IMR-90 (cell line): ENCODE measurements at regions not wholly inside any gene's neighbourhood (a gene's known extent, or its start where the extent isn't known, plus 50 kb on each side); places are given as distances from the start of the nearest gene placed in this dataset.

Experiments used
- ATAC-seq: fragments of 200-7000 bp; cut with Tn5 transposase; 2 replicates; pipeline ENCODE4 v1.9.1; 2020; ENCODE audit warnings: low read depth, mild to moderate bottlenecking, moderate library complexity
- BruUV-seq: library from RNA; stranded (reverse); fragments of 400-500 nt; replicated peaks from 2 replicates; lab custom pipeline; 2021; lab: Mats Ljungman, UMichigan
- CTCF ChIA-PET: fragments of 300-600 bp; formaldehyde crosslinking; extraction: SDS; loops from one replicate; lab custom pipeline; 2021; ENCODE audit warnings: antibody characterized with exemption; lab: Yijun Ruan, JAX
- POLR2A ChIA-PET: fragments of 300-600 bp; sonication (Branson Sonifier 250); formaldehyde crosslinking; loops from one replicate; lab custom pipeline; 2022; ENCODE audit warnings: antibody characterized with exemption; ENCODE audit not compliant: unreplicated experiment; lab: Charles Lee
- DNase-seq: peaks from one replicate; pipeline ENCODE4 v3.0.0; 2013
- H2AFZ ChIP-seq: replicated peaks from 2 replicates; pipeline ENCODE3; 2013; ENCODE audit warnings: low read length, mild to moderate bottlenecking; ENCODE audit not compliant: poor library complexity
- H2AK5ac ChIP-seq: 2 replicates; pipeline ENCODE4 v1.6.1; 2013; ENCODE audit warnings: low read depth, low read length, inconsistent platforms
- H2AK9ac ChIP-seq: replicated peaks from 2 replicates; pipeline ENCODE3; 2013; ENCODE audit warnings: mild to moderate bottlenecking, low read depth, low read length, moderate library complexity; ENCODE audit not compliant: poor library complexity
- H2BK120ac ChIP-seq: 2 replicates; pipeline ENCODE4 v1.6.1; 2013; ENCODE audit warnings: low read depth, low read length, inconsistent platforms
- H2BK15ac ChIP-seq: 3 replicates; pipeline ENCODE4 v1.6.1; 2013; ENCODE audit warnings: low read depth, low read length, inconsistent platforms
- H2BK20ac ChIP-seq: 2 replicates; pipeline ENCODE4 v1.6.1; 2013; ENCODE audit warnings: low read depth, mild to moderate bottlenecking, inconsistent platforms, low read length, moderate library complexity
- H2BK5ac ChIP-seq: 2 replicates; pipeline ENCODE4 v1.6.1; 2013; ENCODE audit warnings: mild to moderate bottlenecking, low read depth, low read length, inconsistent platforms; ENCODE audit not compliant: poor library complexity, severe bottlenecking
- H3K14ac ChIP-seq: replicated peaks from 2 replicates; pipeline ENCODE4 v1.6.1; 2013; ENCODE audit warnings: low read depth, low read length, inconsistent platforms
- H3K18ac ChIP-seq: 2 replicates; pipeline ENCODE4 v1.6.1; 2013; ENCODE audit warnings: low read depth, low read length, control low read depth
- H3K23ac ChIP-seq: 2 replicates; pipeline ENCODE4 v1.6.1; 2013; ENCODE audit warnings: low read depth, low read length, inconsistent platforms
- H3K27ac ChIP-seq: 2 replicates; pipeline ENCODE4 v1.5.1; 2013; ENCODE audit warnings: mild to moderate bottlenecking, control low read depth, low read length; ENCODE audit not compliant: insufficient read depth
- H3K27me3 ChIP-seq: 2 replicates; pipeline ENCODE4 v1.6.1; 2013; ENCODE audit warnings: low read length; ENCODE audit not compliant: control insufficient read depth, insufficient read depth
- H3K36me3 ChIP-seq: 2 replicates; pipeline ENCODE4 v1.6.1; 2013; ENCODE audit warnings: low read length, mixed read lengths; ENCODE audit not compliant: control insufficient read depth, insufficient read depth
- H3K4ac ChIP-seq: 2 replicates; pipeline ENCODE4 v1.6.1; 2013; ENCODE audit warnings: low read depth, low read length, inconsistent platforms
- H3K4me1 ChIP-seq: 2 replicates; pipeline ENCODE4 v1.6.1; 2013; ENCODE audit warnings: low read length, mixed read lengths; ENCODE audit not compliant: control insufficient read depth, insufficient read depth
- H3K4me2 ChIP-seq: 2 replicates; pipeline ENCODE4 v1.6.1; 2013; ENCODE audit warnings: low read depth, mild to moderate bottlenecking, control low read depth, low read length, moderate library complexity
- H3K4me3 ChIP-seq: 2 replicates; pipeline ENCODE4 v1.5.1; 2013; ENCODE audit warnings: low read depth, mild to moderate bottlenecking, control low read depth, low read length, moderate library complexity; ENCODE audit not compliant: insufficient read depth
- H3K56ac ChIP-seq: 2 replicates; pipeline ENCODE4 v1.6.1; 2013; ENCODE audit warnings: low read length, inconsistent platforms; ENCODE audit not compliant: insufficient read depth; ENCODE audit errors: extremely low read depth
- H3K79me1 ChIP-seq, 2 experiments: 2 replicates each; pipeline ENCODE4 v1.6.1; 2013; ENCODE audit warnings: low read length in 2 of 2, inconsistent platforms in 1 of 2, low read depth in 1 of 2
- H3K9ac ChIP-seq: 2 replicates; pipeline ENCODE4 v1.6.1; 2013; ENCODE audit warnings: low read depth, low read length, control low read depth
- H3K9me1 ChIP-seq: 2 replicates; pipeline ENCODE4 v1.6.1; 2013; ENCODE audit warnings: low read length, inconsistent platforms; ENCODE audit not compliant: insufficient read depth
- H3K9me3 ChIP-seq: 2 replicates; pipeline ENCODE4 v1.6.1; 2013; ENCODE audit warnings: low read length; ENCODE audit not compliant: control insufficient read depth, insufficient read depth
- H4K20me1 ChIP-seq: 2 replicates; pipeline ENCODE4 v1.6.1; 2013; ENCODE audit warnings: low read length, inconsistent platforms; ENCODE audit not compliant: insufficient read depth
- H4K5ac ChIP-seq: 2 replicates; pipeline ENCODE4 v1.6.1; 2013; ENCODE audit warnings: mild to moderate bottlenecking, low read depth, low read length, control low read depth
- H4K8ac ChIP-seq, 2 experiments: 2 replicates each; pipeline ENCODE4 v1.6.1; 2013; ENCODE audit warnings: low read depth in 2 of 2, low read length in 2 of 2, control low read depth in 1 of 2, inconsistent platforms in 1 of 2
- H4K91ac ChIP-seq: 2 replicates; pipeline ENCODE4 v1.6.1; 2013; ENCODE audit warnings: low read depth, low read length, inconsistent platforms; ENCODE audit not compliant: insufficient read depth
- RAD21 ChIP-seq: IDR thresholded peaks from 2 replicates; pipeline ENCODE4 v1.6.1; 2012; ENCODE audit warnings: low read length, improper control_type of control experiment
- RCOR1 ChIP-seq: IDR thresholded peaks from 2 replicates; pipeline ENCODE4 v1.6.1; 2012; ENCODE audit warnings: mild to moderate bottlenecking, low read length, improper control_type of control experiment; ENCODE audit not compliant: insufficient replicate concordance
- WGBS, 2 experiments: methylation state at CpG; one replicate each; pipeline versions ENCODE4 v1.1.5 to v1.1.7; 2013; ENCODE audit warnings: missing lambda C conversion rate in 2 of 2; ENCODE audit not compliant: insufficient read length in 1 of 2; ENCODE audit errors: extremely low coverage in 2 of 2; 5-methylcytosine and 5-hydroxymethylcytosine counted together
- dilution Hi-C: fragments of 300-500 bp; cut with HindIII; formaldehyde crosslinking; loops from one replicate; pipeline ENCODE4 v1.14.3; 2018; ENCODE audit warnings: low sequenced_read_pairs; ENCODE audit not compliant: unreplicated experiment
- in situ Hi-C: fragments of 300-500 bp; cut with MboI; formaldehyde crosslinking; loops from 3 replicates; pipeline ENCODE4 v1.14.3; 2019; ENCODE audit warnings: low sequenced_read_pairs, inconsistent platforms, mixed read lengths
- intact Hi-C: fragments of 100-400 bp; cut with micrococcal nuclease; formaldehyde crosslinking; loops from 2 replicates; pipeline ENCODE4 v1.10.0; 2022
- TF ChIP-seq, protein P1 (sequence below): fragments of 150-350 bp; IDR thresholded peaks from 2 replicates; pipeline ENCODE4 v1.6.1; 2016; ENCODE audit warnings: low read depth, mild to moderate bottlenecking, low read length, moderate library complexity, borderline replicate concordance
- TF ChIP-seq, protein P2 (sequence below): conservative IDR thresholded peaks from 2 replicates; pipeline ENCODE4 v1.5.1; 2012; ENCODE audit warnings: mild to moderate bottlenecking, low read depth, low read length, improper control_type of control experiment

DNA sequence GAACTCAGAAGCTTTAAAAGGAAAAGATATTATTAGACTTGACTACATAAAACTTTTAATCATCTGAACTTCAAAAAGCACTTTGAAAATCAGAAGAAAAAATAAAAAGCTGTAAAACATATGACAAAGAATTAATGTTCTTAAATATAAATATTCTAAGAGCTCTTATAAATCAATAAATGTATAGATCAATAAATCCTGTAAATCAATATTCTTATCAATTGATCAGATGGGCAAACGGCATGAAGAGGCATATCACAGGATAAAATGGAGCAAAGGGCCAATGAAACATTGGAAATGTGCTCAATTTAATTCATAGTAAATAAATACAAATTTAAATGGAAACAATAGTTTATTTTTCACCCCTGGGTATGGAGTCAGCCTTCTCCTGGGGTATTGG is 66.1 kb upstream of the SMYD2 start:
- Histone ChIP-seq H2BK120ac (no peak overlapping the region), H2BK5ac (no peak overlapping the region), H2BK20ac (no peak overlapping the region), H4K5ac (no peak overlapping the region), H2BK15ac (no peak overlapping the region), H3K27ac (no peak overlapping the region), H3K4me2 (no peak overlapping the region), H3K56ac (no peak overlapping the region), H3K4me3 (no peak overlapping the region), H3K18ac (no peak overlapping the region), H4K91ac (no peak overlapping the region), H3K23ac (no peak overlapping the region), H3K9ac (no peak overlapping the region), H4K20me1 (no peaks in the 10 kb centered on the region), H2AK5ac (no peak overlapping the region), H3K79me1 (no peaks in the 10 kb centered on the region), H2AFZ (no peak overlapping the region), H3K27me3 (peaks cover 43% of the 10 kb centered on the region), H3K4me1 (no peaks in the 10 kb centered on the region; the same call in 1 of the 2 replicates), H4K8ac (no peak overlapping the region), H3K14ac (no peak overlapping the region), H3K9me1 (no peaks in the 10 kb centered on the region), H3K4ac (no peak overlapping the region), H3K36me3 (no peaks in the 10 kb centered on the region), H2AK9ac (no peak overlapping the region), H3K9me3 (no peaks in the 10 kb centered on the region)
- POLR2A ChIA-PET: interaction anchor here (0.6 kb wide), 1 partner anchor 140 kb away, joined by 5 read pairs; no protein-coding TSS in a partner anchor
- CTCF ChIA-PET: interaction anchor here (0.6 to 2.1 kb wide), 13 partner anchors 9 to 1309 kb away, joined by 3 to 51 read pairs (median 5); partner anchors contain the start of gene SMYD2
- TF ChIP-seq RAD21: no peak
- TF ChIP-seq, protein P1, sequence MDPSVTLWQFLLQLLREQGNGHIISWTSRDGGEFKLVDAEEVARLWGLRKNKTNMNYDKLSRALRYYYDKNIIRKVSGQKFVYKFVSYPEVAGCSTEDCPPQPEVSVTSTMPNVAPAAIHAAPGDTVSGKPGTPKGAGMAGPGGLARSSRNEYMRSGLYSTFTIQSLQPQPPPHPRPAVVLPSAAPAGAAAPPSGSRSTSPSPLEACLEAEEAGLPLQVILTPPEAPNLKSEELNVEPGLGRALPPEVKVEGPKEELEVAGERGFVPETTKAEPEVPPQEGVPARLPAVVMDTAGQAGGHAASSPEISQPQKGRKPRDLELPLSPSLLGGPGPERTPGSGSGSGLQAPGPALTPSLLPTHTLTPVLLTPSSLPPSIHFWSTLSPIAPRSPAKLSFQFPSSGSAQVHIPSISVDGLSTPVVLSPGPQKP: no peak
- no peak for TF ChIP-seq RCOR1
- TF ChIP-seq, protein P2, sequence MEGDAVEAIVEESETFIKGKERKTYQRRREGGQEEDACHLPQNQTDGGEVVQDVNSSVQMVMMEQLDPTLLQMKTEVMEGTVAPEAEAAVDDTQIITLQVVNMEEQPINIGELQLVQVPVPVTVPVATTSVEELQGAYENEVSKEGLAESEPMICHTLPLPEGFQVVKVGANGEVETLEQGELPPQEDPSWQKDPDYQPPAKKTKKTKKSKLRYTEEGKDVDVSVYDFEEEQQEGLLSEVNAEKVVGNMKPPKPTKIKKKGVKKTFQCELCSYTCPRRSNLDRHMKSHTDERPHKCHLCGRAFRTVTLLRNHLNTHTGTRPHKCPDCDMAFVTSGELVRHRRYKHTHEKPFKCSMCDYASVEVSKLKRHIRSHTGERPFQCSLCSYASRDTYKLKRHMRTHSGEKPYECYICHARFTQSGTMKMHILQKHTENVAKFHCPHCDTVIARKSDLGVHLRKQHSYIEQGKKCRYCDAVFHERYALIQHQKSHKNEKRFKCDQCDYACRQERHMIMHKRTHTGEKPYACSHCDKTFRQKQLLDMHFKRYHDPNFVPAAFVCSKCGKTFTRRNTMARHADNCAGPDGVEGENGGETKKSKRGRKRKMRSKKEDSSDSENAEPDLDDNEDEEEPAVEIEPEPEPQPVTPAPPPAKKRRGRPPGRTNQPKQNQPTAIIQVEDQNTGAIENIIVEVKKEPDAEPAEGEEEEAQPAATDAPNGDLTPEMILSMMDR: no peak
- no CpG with 5 or more reads among the region's 1 CpG for WGBS, 2 experiments
- in situ Hi-C loops: loop anchor here (5.0 to 10.0 kb wide), 2 partner anchors 117 to 370 kb away; no protein-coding TSS in a partner anchor
- DNase-seq (no peak), ATAC-seq (no peak)
- intact Hi-C loops: loop anchor here (1.0 to 5.0 kb wide), 5 partner anchors 46 to 1312 kb away; no protein-coding TSS in a partner anchor
- dilution Hi-C loops: no loop called here
- BruUV-seq: no TSS peak
